ENCODE measurements at regions not wholly inside any gene's neighbourhood (a gene's known extent, or its start where the extent isn't known, plus 50 kb on each side); places are given as distances from the start of the nearest gene placed in this dataset.

- Histone ChIP-seq H3K9me3 (peaks cover 0 to 3% (median 0%) of the 10 kb centered on the region in 12 donors), H3K4me1 (no peaks in the 10 kb centered on the region), H3K27ac (no peak overlapping the region), H3K27me3 (no peaks in the 10 kb centered on the region), H3K4me3 (no peak overlapping the region), H3K36me3 (no peaks in the 10 kb centered on the region)
- no peak for DNase-seq
- no peak for ATAC-seq
- intact Hi-C loops (cut with DNase I), result no loop called here
- TF ChIP-seq CTCF (IDR thresholded peaks at IDR 0.05) (no peak), POLR2A (IDR thresholded peaks at IDR 0.05) (no peak)
- WGBS, 4 donors, result 82 to 85% (median 83%) methylated on average over 2 of the region's 2 CpGs
Observed at GRCh38 chr2:45119855-45120254, 110.6 kb upstream of the SIX2 start.

- TF ChIP-seq CTCF (IDR thresholded peaks at IDR 0.05), result no peak
- TF ChIP-seq POLR2A (IDR thresholded peaks at IDR 0.05), result no peak
- intact Hi-C loops (cut with DNase I), result no loop called here
Observed at GRCh38 chr2:45119038-45119437, 109.8 kb upstream of the SIX2 start.

GRCh38 chr2:45117383-45117782 is 108.1 kb upstream of the SIX2 start:
- WGBS, 4 donors, result 38 to 78% (median 64%) methylated on average over 1 of the region's 1 CpG
- intact Hi-C loops (cut with DNase I), result no loop called here
- H3K4me1 ChIP-seq, result no peaks in the 10 kb centered on the region
- no peak overlapping the region for H3K27ac ChIP-seq
- H3K9me3 ChIP-seq, result peaks cover 0 to 3% (median 0%) of the 10 kb centered on the region in 12 donors
- DNase-seq (no peak), ATAC-seq (no peak)
- H3K36me3 ChIP-seq, result no peaks in the 10 kb centered on the region
- no peak for TF ChIP-seq CTCF (IDR thresholded peaks at IDR 0.05)
- no peak for TF ChIP-seq POLR2A (IDR thresholded peaks at IDR 0.05)
- no peaks in the 10 kb centered on the region for H3K27me3 ChIP-seq
- no peak overlapping the region for H3K4me3 ChIP-seq

More at GRCh38 chr2:45119038-45119437, 109.8 kb upstream of the SIX2 start:
- Histone ChIP-seq H3K9me3 (peaks cover 0 to 3% (median 0%) of the 10 kb centered on the region in 12 donors), H3K4me1 (no peaks in the 10 kb centered on the region), H3K27ac (no peak overlapping the region), H3K36me3 (no peaks in the 10 kb centered on the region), H3K4me3 (no peak overlapping the region), H3K27me3 (no peaks in the 10 kb centered on the region)
- 91 to 95% (median 94%) methylated on average over 5 of the region's 5 CpGs for WGBS, 4 donors
- ATAC-seq (no peak), DNase-seq (no peak)

- Histone ChIP-seq H3K27ac (no peak overlapping the region), H3K4me1 (no peaks in the 10 kb centered on the region), H3K9me3 (peaks cover 0 to 3% (median 0%) of the 10 kb centered on the region in 12 donors), H3K36me3 (no peaks in the 10 kb centered on the region), H3K4me3 (no peak overlapping the region), H3K27me3 (no peaks in the 10 kb centered on the region)
- intact Hi-C loops (cut with DNase I), result no loop called here
- no peak for DNase-seq
- 33 to 70% (median 66%) methylated on average over 1 of the region's 1 CpG for WGBS, 4 donors
- no peak for ATAC-seq
- no peak for TF ChIP-seq CTCF (IDR thresholded peaks at IDR 0.05)
- no peak for TF ChIP-seq POLR2A (IDR thresholded peaks at IDR 0.05)
Observed at GRCh38 chr2:45115181-45115580, 105.9 kb upstream of the SIX2 start.

Measured in heart left ventricle (tissue), 16 donors.